PC-3 (cell line): ENCODE measurements at regions not wholly inside any gene's neighbourhood (a gene's known extent, or its start where the extent isn't known, plus 50 kb on each side); places are given as distances from the start of the nearest gene placed in this dataset.

Experiments used
- CTCF ChIP-seq: fragments of 300-600 bp; sonication (generic); conservative IDR thresholded peaks from 2 replicates; pipeline ENCODE4 v1.5.1; 2017; ENCODE audit warnings: antibody characterized with exemption, low read depth, mild to moderate bottlenecking, low read length
- EZH2 ChIP-seq: fragments of 300-600 bp; sonication (generic); IDR thresholded peaks from one replicate; pipeline ENCODE4 v1.6.1; 2017; ENCODE audit warnings: antibody characterized with exemption, mild to moderate bottlenecking, low read length; ENCODE audit not compliant: unreplicated experiment

GRCh38 chr1:118339400-118340124 lies 154.5 kb upstream of the SPAG17 start:
- no peak for TF ChIP-seq CTCF
- TF ChIP-seq EZH2, result no peak
